ENCODE measurements at regions not wholly inside any gene's neighbourhood (a gene's known extent, or its start where the extent isn't known, plus 50 kb on each side); places are given as distances from the start of the nearest gene placed in this dataset.
"Not testable (repeated sequence)": the region's sequence is repeated elsewhere in the genome, so short reads cannot be mapped to it uniquely, and the experiment has no call there.

GRCh38 chr5:120108586-120109248, 355.4 kb upstream of the PRR16 start:
- no peaks in the 10 kb centered on the region for H3K9me3 ChIP-seq
- DNase-seq (ENCODE audit: low spot score in 2 of 2): no peak
- H3K4me1 ChIP-seq: no peaks in the 10 kb centered on the region
- TF ChIP-seq EP300 (IDR thresholded peaks at IDR 0.05): no peak
- no peak for TF ChIP-seq POLR2A (IDR thresholded peaks at IDR 0.05)
- TF ChIP-seq, protein P1, sequence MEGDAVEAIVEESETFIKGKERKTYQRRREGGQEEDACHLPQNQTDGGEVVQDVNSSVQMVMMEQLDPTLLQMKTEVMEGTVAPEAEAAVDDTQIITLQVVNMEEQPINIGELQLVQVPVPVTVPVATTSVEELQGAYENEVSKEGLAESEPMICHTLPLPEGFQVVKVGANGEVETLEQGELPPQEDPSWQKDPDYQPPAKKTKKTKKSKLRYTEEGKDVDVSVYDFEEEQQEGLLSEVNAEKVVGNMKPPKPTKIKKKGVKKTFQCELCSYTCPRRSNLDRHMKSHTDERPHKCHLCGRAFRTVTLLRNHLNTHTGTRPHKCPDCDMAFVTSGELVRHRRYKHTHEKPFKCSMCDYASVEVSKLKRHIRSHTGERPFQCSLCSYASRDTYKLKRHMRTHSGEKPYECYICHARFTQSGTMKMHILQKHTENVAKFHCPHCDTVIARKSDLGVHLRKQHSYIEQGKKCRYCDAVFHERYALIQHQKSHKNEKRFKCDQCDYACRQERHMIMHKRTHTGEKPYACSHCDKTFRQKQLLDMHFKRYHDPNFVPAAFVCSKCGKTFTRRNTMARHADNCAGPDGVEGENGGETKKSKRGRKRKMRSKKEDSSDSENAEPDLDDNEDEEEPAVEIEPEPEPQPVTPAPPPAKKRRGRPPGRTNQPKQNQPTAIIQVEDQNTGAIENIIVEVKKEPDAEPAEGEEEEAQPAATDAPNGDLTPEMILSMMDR (IDR thresholded peaks at IDR 0.05): no peak
- WGBS, 2 donors: 74 to 76% methylated on average over 4 of the region's 4 CpGs
- H3K27ac ChIP-seq: no peak overlapping the region
- no peaks in the 10 kb centered on the region for H3K27me3 ChIP-seq
- H3K36me3 ChIP-seq: no peaks in the 10 kb centered on the region
- H3K4me3 ChIP-seq: no peak overlapping the region

DNA sequence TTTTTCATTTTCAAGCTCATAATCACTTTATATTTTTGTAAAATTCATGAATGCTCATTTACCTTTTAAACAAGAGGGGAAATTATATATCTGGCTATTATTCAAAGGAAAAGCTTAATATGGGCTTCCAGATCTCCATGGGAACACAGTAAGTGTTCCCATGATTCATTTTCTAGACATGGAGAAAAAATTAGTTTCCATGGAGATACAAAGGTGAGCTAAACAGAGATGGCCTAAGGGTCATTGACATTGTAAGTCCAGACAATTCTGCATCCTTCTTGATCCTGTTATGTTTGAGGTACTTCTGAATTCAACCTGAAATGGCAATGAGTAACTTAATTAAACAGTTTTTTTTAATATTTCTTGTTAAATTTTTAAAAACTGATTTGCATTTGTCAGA, 341.4 kb upstream of the PRR16 start:
- no peak for DNase-seq (ENCODE audit: low spot score in 2 of 2)
- Histone ChIP-seq H3K4me1 (no peaks in the 10 kb centered on the region), H3K9me3 (peaks cover 0 to 3% (median 0%) of the 10 kb centered on the region in 4 donors), H3K27ac (no peak overlapping the region), H3K27me3 (no peaks in the 10 kb centered on the region), H3K36me3 (no peaks in the 10 kb centered on the region), H3K4me3 (no peak overlapping the region)
- TF ChIP-seq POLR2A (IDR thresholded peaks at IDR 0.05) (no peak), EP300 (IDR thresholded peaks at IDR 0.05) (no peak)
- TF ChIP-seq, protein P1 (IDR thresholded peaks at IDR 0.05): no peak

DNA sequence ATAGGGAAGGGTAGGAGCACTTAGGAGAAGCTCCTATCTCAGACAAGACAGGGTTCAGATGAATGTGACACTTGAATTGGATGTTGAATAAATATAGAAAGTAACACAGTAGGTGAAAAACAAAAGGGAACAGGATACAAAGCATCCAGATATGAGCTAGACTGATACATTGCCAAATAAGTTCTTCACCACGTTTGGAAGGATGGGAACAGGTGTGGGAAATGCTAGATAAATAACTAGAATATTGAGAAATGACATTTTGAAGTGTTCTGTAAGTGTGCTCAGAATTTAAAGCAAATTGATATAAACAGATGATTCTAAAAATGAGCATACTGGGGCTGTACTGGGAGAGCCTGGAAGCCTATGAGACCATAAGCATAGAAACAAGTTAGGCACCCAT, 340.1 kb upstream of the PRR16 start:
- Histone ChIP-seq H3K27ac (no peak overlapping the region), H3K27me3 (no peaks in the 10 kb centered on the region), H3K9me3 (no peaks in the 10 kb centered on the region), H3K36me3 (no peaks in the 10 kb centered on the region), H3K4me1 (no peaks in the 10 kb centered on the region), H3K4me3 (no peak overlapping the region)
- no peak for TF ChIP-seq EP300 (IDR thresholded peaks at IDR 0.05)
- TF ChIP-seq, protein P1 (IDR thresholded peaks at IDR 0.05): no peak
- no peak for TF ChIP-seq POLR2A (IDR thresholded peaks at IDR 0.05)
- no peak for DNase-seq (ENCODE audit: low spot score in 2 of 2)
- WGBS, 2 donors: 36 to 52% methylated on average over 1 of the region's 1 CpG

GRCh38 chr5:120124961-120125360, 339.1 kb upstream of the PRR16 start:
- no peak overlapping the region for H3K4me3 ChIP-seq
- no peaks in the 10 kb centered on the region for H3K36me3 ChIP-seq
- H3K27ac ChIP-seq: no peak overlapping the region
- no peak for DNase-seq (ENCODE audit: low spot score in 2 of 2)
- H3K27me3 ChIP-seq: no peaks in the 10 kb centered on the region
- no peaks in the 10 kb centered on the region for H3K4me1 ChIP-seq
- 51 to 53% methylated on average over 2 of the region's 2 CpGs for WGBS, 2 donors
- TF ChIP-seq EP300 (IDR thresholded peaks at IDR 0.05) (no peak), POLR2A (IDR thresholded peaks at IDR 0.05) (no peak)
- TF ChIP-seq, protein P1 (IDR thresholded peaks at IDR 0.05): no peak
- no peaks in the 10 kb centered on the region for H3K9me3 ChIP-seq

- not testable (repeated sequence) for DNase-seq (ENCODE audit: low spot score in 2 of 2); H3K36me3 ChIP-seq; H3K27ac ChIP-seq; H3K27me3 ChIP-seq; H3K9me3 ChIP-seq; H3K4me3 ChIP-seq; H3K4me1 ChIP-seq
- WGBS, 2 donors: 92 to 93% methylated on average over 7 of the region's 7 CpGs
Observed at GRCh38 chr5:120132347-120132746, 331.8 kb upstream of the PRR16 start.

- TF ChIP-seq, protein P1 (IDR thresholded peaks at IDR 0.05): no peak
- TF ChIP-seq EP300 (IDR thresholded peaks at IDR 0.05) (no peak), POLR2A (IDR thresholded peaks at IDR 0.05) (no peak)
- Histone ChIP-seq H3K27ac (no peak overlapping the region), H3K9me3 (no peaks in the 10 kb centered on the region), H3K4me1 (peaks cover 0 to 11% (median 2%) of the 10 kb centered on the region in 4 donors), H3K27me3 (no peaks in the 10 kb centered on the region), H3K4me3 (no peak overlapping the region), H3K36me3 (no peaks in the 10 kb centered on the region)
- DNase-seq (ENCODE audit: low spot score in 2 of 2): no peak
Observed at GRCh38 chr5:120134944-120135343, 329.2 kb upstream of the PRR16 start.

All from tibial nerve (tissue), 4 donors.